Naive thymus-derived CD8-positive, alpha-beta T cell (primary cell): ENCODE measurements at regions not wholly inside any gene's neighbourhood (a gene's known extent, or its start where the extent isn't known, plus 50 kb on each side); places are given as distances from the start of the nearest gene placed in this dataset.

Source experiments
- ATAC-seq, 2 donors: fragments of 150-1000 bp; cut with Tn5 transposase in 1 of 2; sonication (Bioruptor Pico), chemical (Tn5 transposase) in 1 of 2; 1 replicate in 1 of 2; 2 replicates in 1 of 2; pipeline ENCODE4 v1.10.0; 2021; ENCODE audit warnings: mild to moderate bottlenecking in 2 of 2, moderate library complexity in 2 of 2
- POLR2A ChIA-PET: fragments of 350-600 bp; sonication (Branson Sonifier 250); formaldehyde crosslinking; loops from one replicate; lab custom pipeline; 2021; ENCODE audit warnings: antibody characterized with exemption; lab: Charles Lee
- DNase-seq, 10 donors: peaks; one replicate each; pipeline versions ENCODE4 v3.0.0 to v3.0.0-alpha.2; 2020 to 2022
- H3K27ac Mint-ChIP-seq, 10 donors: one replicate each; pipeline ENCODE4 v1.8.0; 2020 to 2022; ENCODE audit warnings: mild to moderate bottlenecking in 10 of 10, mixed read lengths in 10 of 10, moderate library complexity in 4 of 10, inconsistent platforms in 1 of 10
- H3K27me3 Mint-ChIP-seq, 5 donors: one replicate each; pipeline ENCODE4 v1.8.0; 2021 to 2022; ENCODE audit warnings: mixed read lengths in 5 of 5
- H3K36me3 Mint-ChIP-seq, 3 donors: one replicate each; pipeline ENCODE4 v1.8.0; 2020 to 2022; ENCODE audit warnings: mixed read lengths in 3 of 3, mild to moderate bottlenecking in 2 of 3, inconsistent platforms in 1 of 3
- H3K4me1 Mint-ChIP-seq, 4 donors: one replicate each; pipeline ENCODE4 v1.8.0; 2021 to 2022; ENCODE audit warnings: mixed read lengths in 4 of 4
- H3K4me3 Mint-ChIP-seq, 10 donors: one replicate each; pipeline ENCODE4 v1.8.0; 2020 to 2022; ENCODE audit warnings: mild to moderate bottlenecking in 10 of 10, mixed read lengths in 10 of 10, moderate library complexity in 6 of 10, inconsistent platforms in 1 of 10
- H3K9me3 Mint-ChIP-seq, 9 donors: one replicate each; pipeline ENCODE4 v1.8.0; 2020 to 2022; ENCODE audit warnings: mixed read lengths in 9 of 9, mild to moderate bottlenecking in 3 of 9, inconsistent platforms in 1 of 9, moderate library complexity in 1 of 9

- Mint-ChIP-seq H3K4me3 (no peak overlapping the region), H3K9me3 (peaks cover 0 to 33% (median 9%) of the 10 kb centered on the region in 9 donors), H3K4me1 (no peaks in the 10 kb centered on the region), H3K36me3 (peaks cover 0 to 2% (median 0%) of the 10 kb centered on the region in 3 donors), H3K27me3 (peaks cover 0 to 32% (median 9%) of the 10 kb centered on the region in 5 donors), H3K27ac (no peak overlapping the region)
- DNase-seq (no peak), ATAC-seq (no peak)
- POLR2A ChIA-PET: no interaction called here
Observed at GRCh38 chr6:168255283-168255881, 64.2 kb downstream of the DACT2 start.

- H3K9me3 Mint-ChIP-seq: peaks cover 0 to 25% (median 8%) of the 10 kb centered on the region in 9 donors
- no peak for DNase-seq
- peaks cover 0 to 22% (median 5%) of the 10 kb centered on the region in 5 donors for H3K27me3 Mint-ChIP-seq
- no peak for ATAC-seq
- H3K4me3 Mint-ChIP-seq: no peak overlapping the region
- POLR2A ChIA-PET: no interaction called here
- no peaks in the 10 kb centered on the region for H3K4me1 Mint-ChIP-seq
- H3K36me3 Mint-ChIP-seq: peaks cover 0 to 2% (median 0%) of the 10 kb centered on the region in 3 donors
- peak overlapping the region in 1 of 10 donors; percentile 12 for H3K27ac Mint-ChIP-seq
Observed at GRCh38 chr6:168252267-168252666, 67.3 kb downstream of the DACT2 start.

DNA sequence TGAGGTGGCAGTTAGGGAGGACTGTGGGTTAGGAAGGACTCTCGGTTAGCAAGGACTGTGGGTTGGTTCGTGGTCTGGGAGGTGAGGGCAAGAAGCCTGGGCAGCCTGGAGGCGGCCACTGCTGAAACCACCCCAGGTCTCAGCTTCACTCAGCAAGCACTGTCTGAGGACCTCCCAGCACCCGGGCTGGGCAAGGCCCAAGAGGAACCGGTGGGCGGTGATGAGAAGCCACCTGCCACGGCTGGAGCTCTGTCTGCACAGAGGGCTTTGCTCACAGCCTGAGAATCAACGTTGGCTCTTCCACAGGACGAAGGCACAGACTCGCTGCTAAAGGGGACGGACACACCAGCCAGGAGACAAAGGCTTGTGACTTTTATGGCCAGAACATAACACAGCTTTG lies 69.3 kb downstream of the DACT2 start:
- Mint-ChIP-seq H3K9me3 (peaks cover 0 to 8% (median 3%) of the 10 kb centered on the region in 9 donors), H3K36me3 (no peaks in the 10 kb centered on the region), H3K4me1 (no peaks in the 10 kb centered on the region), H3K4me3 (no peak overlapping the region), H3K27me3 (peaks cover 0 to 12% (median 3%) of the 10 kb centered on the region in 5 donors), H3K27ac (peak overlapping the region in 1 of 10 donors; percentile 84)
- peak in 1 of 2 donors; percentile 10 for ATAC-seq
- POLR2A ChIA-PET: no interaction called here
- DNase-seq: no peak

DNA sequence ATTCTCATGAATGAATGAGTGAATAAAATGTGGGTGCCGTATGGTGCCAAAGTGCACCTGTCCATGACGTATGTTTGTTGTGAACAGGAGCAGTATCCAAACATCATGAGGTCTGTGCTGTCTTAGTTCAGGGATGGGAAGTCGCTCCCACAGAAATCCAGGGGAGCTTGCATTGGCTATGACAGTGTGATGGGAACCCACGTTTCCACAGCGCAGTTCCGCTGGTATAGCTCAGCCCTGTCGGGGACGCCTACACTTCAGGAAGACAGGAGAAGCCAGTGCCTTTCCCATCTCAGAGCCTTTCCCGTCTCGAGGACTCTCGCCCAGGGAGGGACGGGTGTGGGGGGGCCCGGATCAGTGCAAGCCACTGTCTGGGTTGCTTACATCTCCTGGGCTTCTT lies 69.8 kb downstream of the DACT2 start:
- Mint-ChIP-seq H3K36me3 (no peaks in the 10 kb centered on the region), H3K27ac (no peak overlapping the region), H3K4me3 (no peak overlapping the region), H3K27me3 (peaks cover 0 to 12% (median 3%) of the 10 kb centered on the region in 5 donors), H3K9me3 (peaks cover 0 to 3% (median 1%) of the 10 kb centered on the region in 9 donors), H3K4me1 (no peaks in the 10 kb centered on the region)
- ATAC-seq: no peak
- POLR2A ChIA-PET: no interaction called here
- no peak for DNase-seq

- no peaks in the 10 kb centered on the region for H3K9me3 Mint-ChIP-seq
- ATAC-seq (no peak), DNase-seq (no peak)
- peaks cover 0 to 9% (median 0%) of the 10 kb centered on the region in 5 donors for H3K27me3 Mint-ChIP-seq
- H3K27ac Mint-ChIP-seq: no peak overlapping the region
- POLR2A ChIA-PET: no interaction called here
- no peak overlapping the region for H3K4me3 Mint-ChIP-seq
- H3K36me3 Mint-ChIP-seq: no peaks in the 10 kb centered on the region
- no peaks in the 10 kb centered on the region for H3K4me1 Mint-ChIP-seq
Observed at GRCh38 chr6:168248148-168248620, 71.4 kb downstream of the DACT2 start.

DNA sequence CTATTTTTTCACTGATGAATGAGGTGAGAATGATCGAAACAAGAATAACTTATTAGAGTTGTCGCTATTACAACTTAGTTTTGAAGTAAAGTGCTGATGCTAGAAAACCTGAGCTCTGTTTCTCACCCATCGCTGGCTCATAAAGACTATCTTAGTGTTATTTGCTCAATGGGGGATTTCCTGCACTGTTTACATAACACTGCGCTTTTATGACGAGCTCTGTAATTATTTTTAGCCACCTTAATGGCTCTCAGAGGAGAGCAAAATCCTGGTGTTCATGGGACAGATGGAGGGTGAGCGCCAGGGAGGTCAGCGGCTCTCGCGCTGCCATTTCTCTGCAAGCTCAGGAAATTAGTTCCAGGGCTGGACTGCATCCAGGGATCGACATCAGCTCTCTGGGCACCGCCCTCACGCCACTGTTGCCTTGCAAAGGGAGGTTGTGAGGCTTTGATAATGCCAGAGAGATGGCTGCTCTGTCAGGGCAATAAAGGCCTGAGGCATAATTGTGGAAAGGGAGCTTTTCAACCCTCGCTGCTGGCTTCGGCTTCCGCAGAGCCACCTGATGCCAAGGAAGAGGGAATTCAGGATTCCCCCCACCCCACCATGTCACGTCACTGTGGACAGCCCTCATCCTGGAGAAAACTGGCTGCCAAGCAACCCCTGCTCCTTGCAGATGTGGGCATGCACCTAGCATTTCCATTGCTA lies 72.0 kb downstream of the DACT2 start:
- Mint-ChIP-seq H3K9me3 (no peaks in the 10 kb centered on the region), H3K27me3 (peaks cover 0 to 9% (median 0%) of the 10 kb centered on the region in 5 donors), H3K4me3 (no peak overlapping the region), H3K36me3 (no peaks in the 10 kb centered on the region), H3K27ac (no peak overlapping the region), H3K4me1 (no peaks in the 10 kb centered on the region)
- no peak for DNase-seq
- POLR2A ChIA-PET: no interaction called here
- ATAC-seq: no peak

GRCh38 chr6:168244961-168245551 lies 74.5 kb downstream of the DACT2 start:
- Mint-ChIP-seq H3K36me3 (no peaks in the 10 kb centered on the region), H3K9me3 (no peaks in the 10 kb centered on the region), H3K27ac (no peak overlapping the region), H3K27me3 (peaks cover 0 to 5% (median 0%) of the 10 kb centered on the region in 5 donors), H3K4me1 (no peaks in the 10 kb centered on the region), H3K4me3 (no peak overlapping the region)
- ATAC-seq (no peak), DNase-seq (no peak)
- POLR2A ChIA-PET: no interaction called here

GRCh38 chr6:168243812-168244376 lies 75.7 kb downstream of the DACT2 start:
- POLR2A ChIA-PET: interaction anchor here (0.6 kb wide), 1 partner anchor 709 kb away, joined by 6 read pairs; no protein-coding TSS in a partner anchor
- Mint-ChIP-seq H3K36me3 (no peaks in the 10 kb centered on the region), H3K27ac (no peak overlapping the region), H3K4me1 (no peaks in the 10 kb centered on the region), H3K27me3 (peaks cover 0 to 8% (median 3%) of the 10 kb centered on the region in 5 donors), H3K4me3 (no peak overlapping the region), H3K9me3 (no peaks in the 10 kb centered on the region)
- no peak for DNase-seq
- ATAC-seq: no peak

GRCh38 chr6:168242940-168243225 lies 76.7 kb downstream of the DACT2 start:
- DNase-seq (no peak), ATAC-seq (no peak)
- Mint-ChIP-seq H3K36me3 (no peaks in the 10 kb centered on the region), H3K27ac (peak overlapping the region in 1 of 10 donors; percentile 22), H3K4me3 (no peak overlapping the region), H3K4me1 (no peaks in the 10 kb centered on the region), H3K27me3 (peaks cover 0 to 10% (median 3%) of the 10 kb centered on the region in 5 donors), H3K9me3 (no peaks in the 10 kb centered on the region)
- POLR2A ChIA-PET: no interaction called here

GRCh38 chr6:168242111-168242939 lies 77.3 kb downstream of the DACT2 start:
- peaks cover 0 to 10% (median 3%) of the 10 kb centered on the region in 5 donors for H3K27me3 Mint-ChIP-seq
- no peaks in the 10 kb centered on the region for H3K36me3 Mint-ChIP-seq
- H3K27ac Mint-ChIP-seq: peak overlapping the region in 1 of 10 donors; percentile 22
- no peak for DNase-seq
- H3K4me3 Mint-ChIP-seq: no peak overlapping the region
- H3K9me3 Mint-ChIP-seq: no peaks in the 10 kb centered on the region
- POLR2A ChIA-PET: no interaction called here
- H3K4me1 Mint-ChIP-seq: no peaks in the 10 kb centered on the region
- no peak for ATAC-seq

GRCh38 chr6:168240160-168240559 lies 79.4 kb downstream of the DACT2 start:
- no peaks in the 10 kb centered on the region for H3K9me3 Mint-ChIP-seq
- no peaks in the 10 kb centered on the region for H3K36me3 Mint-ChIP-seq
- H3K4me1 Mint-ChIP-seq: no peaks in the 10 kb centered on the region
- POLR2A ChIA-PET: no interaction called here
- no peak for ATAC-seq
- H3K4me3 Mint-ChIP-seq: no peak overlapping the region
- DNase-seq: no peak
- no peak overlapping the region for H3K27ac Mint-ChIP-seq
- H3K27me3 Mint-ChIP-seq: peaks cover 0 to 10% (median 3%) of the 10 kb centered on the region in 5 donors

GRCh38 chr6:168239044-168239773 lies 80.4 kb downstream of the DACT2 start:
- no peaks in the 10 kb centered on the region for H3K9me3 Mint-ChIP-seq
- DNase-seq (no peak), ATAC-seq (no peak)
- H3K36me3 Mint-ChIP-seq: no peaks in the 10 kb centered on the region
- H3K4me1 Mint-ChIP-seq: no peaks in the 10 kb centered on the region
- H3K27me3 Mint-ChIP-seq: peaks cover 0 to 10% (median 3%) of the 10 kb centered on the region in 5 donors
- H3K27ac Mint-ChIP-seq: no peak overlapping the region
- POLR2A ChIA-PET: no interaction called here
- no peak overlapping the region for H3K4me3 Mint-ChIP-seq
